ENCODE measurements at regions not wholly inside any gene's neighbourhood (a gene's known extent, or its start where the extent isn't known, plus 50 kb on each side); places are given as distances from the start of the nearest gene placed in this dataset.

DNA sequence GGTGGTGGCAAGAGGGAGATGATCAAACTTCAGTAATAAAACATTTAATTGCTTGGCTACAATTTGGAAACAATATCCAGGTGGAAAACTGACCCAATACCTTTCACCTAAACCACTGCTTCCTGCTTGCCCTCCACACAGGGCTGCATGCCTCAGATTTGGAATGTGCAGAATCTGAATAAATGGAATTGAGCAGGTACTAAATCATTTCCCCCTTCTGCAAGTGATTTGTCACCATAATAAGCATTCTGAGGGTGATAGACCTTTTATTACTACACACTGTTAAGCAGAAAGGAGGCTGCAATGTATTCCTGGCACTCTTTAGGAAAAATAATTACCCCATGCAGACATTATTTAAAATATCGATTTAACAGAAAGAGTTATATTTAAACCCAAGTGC lies 291.8 kb downstream of the IDS start:
- TF ChIP-seq, protein P1, sequence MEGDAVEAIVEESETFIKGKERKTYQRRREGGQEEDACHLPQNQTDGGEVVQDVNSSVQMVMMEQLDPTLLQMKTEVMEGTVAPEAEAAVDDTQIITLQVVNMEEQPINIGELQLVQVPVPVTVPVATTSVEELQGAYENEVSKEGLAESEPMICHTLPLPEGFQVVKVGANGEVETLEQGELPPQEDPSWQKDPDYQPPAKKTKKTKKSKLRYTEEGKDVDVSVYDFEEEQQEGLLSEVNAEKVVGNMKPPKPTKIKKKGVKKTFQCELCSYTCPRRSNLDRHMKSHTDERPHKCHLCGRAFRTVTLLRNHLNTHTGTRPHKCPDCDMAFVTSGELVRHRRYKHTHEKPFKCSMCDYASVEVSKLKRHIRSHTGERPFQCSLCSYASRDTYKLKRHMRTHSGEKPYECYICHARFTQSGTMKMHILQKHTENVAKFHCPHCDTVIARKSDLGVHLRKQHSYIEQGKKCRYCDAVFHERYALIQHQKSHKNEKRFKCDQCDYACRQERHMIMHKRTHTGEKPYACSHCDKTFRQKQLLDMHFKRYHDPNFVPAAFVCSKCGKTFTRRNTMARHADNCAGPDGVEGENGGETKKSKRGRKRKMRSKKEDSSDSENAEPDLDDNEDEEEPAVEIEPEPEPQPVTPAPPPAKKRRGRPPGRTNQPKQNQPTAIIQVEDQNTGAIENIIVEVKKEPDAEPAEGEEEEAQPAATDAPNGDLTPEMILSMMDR (IDR thresholded peaks at IDR 0.05): no peak
- no peak for TF ChIP-seq POLR2A (IDR thresholded peaks at IDR 0.05)
